Astrocyte of the cerebellum (primary cell): ENCODE measurements at regions not wholly inside any gene's neighbourhood (a gene's known extent, or its start where the extent isn't known, plus 50 kb on each side); places are given as distances from the start of the nearest gene placed in this dataset.

Experiments used
- DNase-seq: peaks from one replicate; pipeline ENCODE4 v3.0.0-alpha.2; 2011; ENCODE audit warnings: low read depth
- H3K4me3 ChIP-seq: 2 replicates; pipeline ENCODE4 v1.5.1; 2011; ENCODE audit warnings: mild to moderate bottlenecking, low read depth, low read length, moderate library complexity
- CTCF ChIP-seq: IDR thresholded peaks from 2 replicates; pipeline ENCODE4 v1.5.1; 2012; ENCODE audit warnings: low read length, low read depth, moderate library complexity, mild to moderate bottlenecking; ENCODE audit errors: missing control alignments
- in situ Hi-C: cut with HindIII; loops from 2 replicates; pipeline ENCODE4 v1.10.0; 2017; ENCODE audit warnings: low sequenced_read_pairs

- no peak for DNase-seq
- in situ Hi-C loops: no loop called here
- H3K4me3 ChIP-seq: no peak overlapping the region
- no peak for TF ChIP-seq CTCF
Measured at GRCh38 chrX:14083783-14084182, 54.1 kb upstream of the GEMIN8 start.

- in situ Hi-C loops: no loop called here
- DNase-seq: no peak
- no peak overlapping the region for H3K4me3 ChIP-seq
- no peak for TF ChIP-seq CTCF
Measured at GRCh38 chrX:14079891-14080430, 50.3 kb upstream of the GEMIN8 start.
